Right hindlimb (tissue), 1 donor: ENCODE measurements at regions not wholly inside any gene's neighbourhood (a gene's known extent, or its start where the extent isn't known, plus 50 kb on each side); places are given as distances from the start of the nearest gene placed in this dataset.
"Not testable (repeated sequence)": the region's sequence is repeated elsewhere in the genome, so short reads cannot be mapped to it uniquely, and the experiment has no call there.

ENCODE experiments used
- DNase-seq: peaks from one replicate; pipeline ENCODE4 v3.0.0-alpha.2; 2018

DNA sequence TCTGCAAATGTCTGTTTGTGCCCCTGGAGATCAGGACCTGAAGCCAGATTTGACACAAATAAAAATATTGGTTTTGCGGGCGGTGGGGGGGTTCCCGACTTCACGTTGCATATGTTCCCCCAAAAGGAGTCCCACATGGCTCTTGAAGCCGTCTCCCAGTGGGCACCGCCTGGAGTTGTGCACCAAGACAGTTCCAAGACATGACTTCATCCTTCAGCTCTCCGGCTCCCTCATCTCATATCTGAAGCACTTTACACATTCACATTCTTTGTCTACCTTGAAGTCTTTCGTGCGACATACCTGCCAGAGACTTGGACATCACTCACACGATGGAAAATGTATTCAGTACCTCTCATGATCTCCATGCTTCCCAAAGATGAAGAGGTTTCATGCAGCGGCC, 362.8 kb upstream of the FOXK1 start:
- DNase-seq = no peak

GRCh38 chr7:4325732-4326131, 356.4 kb upstream of the FOXK1 start:
- DNase-seq = no peak

- DNase-seq = no peak
Measured at GRCh38 chr7:4331711-4332110, 350.4 kb upstream of the FOXK1 start.

- DNase-seq = no peak
Measured at GRCh38 chr7:4338556-4338955, 343.5 kb upstream of the FOXK1 start.

- DNase-seq = no peak
Measured at GRCh38 chr7:4343272-4344247, 338.5 kb upstream of the FOXK1 start.

DNA sequence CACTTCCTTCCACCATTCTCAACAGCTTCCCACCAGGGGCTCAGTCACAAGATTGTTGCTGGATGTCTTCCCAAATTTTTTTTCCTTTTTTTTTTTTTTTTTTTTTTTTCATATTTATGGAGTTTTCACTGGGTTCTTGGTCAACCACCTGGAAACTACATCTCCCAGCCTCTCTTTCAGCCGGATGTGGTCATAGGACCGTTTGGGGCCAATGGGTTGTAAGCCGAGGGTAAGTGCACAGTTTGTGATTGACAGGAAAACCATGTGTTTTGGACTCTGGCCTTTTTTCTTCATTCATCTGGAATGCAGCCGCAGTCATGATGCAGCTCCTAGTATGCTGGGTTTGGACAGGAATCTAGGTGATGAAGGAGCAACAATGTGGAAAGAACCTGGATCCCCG, 337.1 kb upstream of the FOXK1 start:
- no peak for DNase-seq

GRCh38 chr7:4352069-4352468, 330.0 kb upstream of the FOXK1 start:
- DNase-seq = no peak

GRCh38 chr7:4361774-4362173, 320.3 kb upstream of the FOXK1 start:
- DNase-seq = no peak

- DNase-seq = no peak
Measured at GRCh38 chr7:4383584-4383983, 298.5 kb upstream of the FOXK1 start.

DNA sequence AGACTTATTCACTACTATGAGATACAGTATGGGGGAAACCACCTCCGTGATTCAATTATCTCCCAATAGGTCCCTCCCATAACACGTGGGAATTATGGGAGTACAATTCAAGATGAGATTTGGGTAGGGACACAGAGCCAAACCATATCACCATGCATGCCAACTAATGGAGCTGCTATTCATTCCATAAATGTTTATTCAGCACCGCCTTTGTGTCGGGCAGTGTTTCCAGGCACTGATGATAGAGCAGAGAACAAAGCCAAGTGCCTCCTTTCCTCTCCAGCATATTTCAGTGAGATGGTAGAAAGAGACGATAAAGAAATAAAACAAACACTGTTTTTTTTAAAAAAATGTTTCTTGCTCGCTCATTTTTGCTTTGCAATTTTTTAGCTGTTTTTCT, 295.9 kb upstream of the FOXK1 start:
- DNase-seq = no peak

DNA sequence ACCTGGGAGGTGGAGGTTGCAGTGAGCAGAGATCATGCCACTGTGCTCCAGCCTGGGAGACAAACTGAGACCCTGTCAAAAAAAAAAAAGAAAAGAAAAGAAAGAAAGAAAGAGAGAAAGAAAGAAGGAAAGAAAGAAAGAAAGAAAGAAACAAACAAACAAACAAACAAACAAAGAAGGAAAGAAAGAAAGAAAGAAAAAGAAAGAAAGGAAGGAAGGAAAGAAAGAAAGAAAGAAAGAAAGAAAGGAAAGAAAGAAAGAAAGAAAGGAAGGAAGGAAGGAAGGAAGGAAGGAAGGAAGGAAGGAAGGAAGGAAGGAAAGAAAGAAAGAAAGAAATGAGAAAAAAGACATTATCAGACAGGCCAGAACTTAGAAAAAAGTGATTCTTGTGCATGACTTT, 291.0 kb upstream of the FOXK1 start:
- not testable (repeated sequence) for DNase-seq

GRCh38 chr7:4394736-4395135, 287.4 kb upstream of the FOXK1 start:
- no peak for DNase-seq

GRCh38 chr7:4399121-4399520, 283.0 kb upstream of the FOXK1 start:
- DNase-seq = no peak

GRCh38 chr7:4399596-4399995, 282.5 kb upstream of the FOXK1 start:
- no peak for DNase-seq

GRCh38 chr7:4406288-4407058, 275.6 kb upstream of the FOXK1 start:
- DNase-seq = no peak

DNA sequence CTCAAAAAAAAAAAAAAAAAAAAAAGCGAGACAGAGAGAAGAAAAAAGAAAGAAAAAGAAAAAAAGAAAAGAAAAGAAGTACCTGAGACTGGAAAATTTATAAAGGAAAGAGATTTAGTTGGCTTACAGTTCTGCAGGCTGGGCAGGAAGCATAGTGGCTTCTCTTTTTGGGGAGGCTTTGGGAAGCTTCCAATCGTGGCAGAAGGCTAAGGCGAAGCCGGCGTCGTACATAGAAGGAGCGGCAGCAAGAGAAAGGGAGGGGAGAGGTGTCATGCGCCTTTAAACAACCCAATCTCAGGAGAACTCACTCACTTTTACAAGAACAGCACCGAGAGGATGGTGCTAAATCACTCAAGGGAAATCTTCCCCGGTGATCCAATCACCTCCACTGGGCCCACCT, 272.1 kb upstream of the FOXK1 start:
- DNase-seq = no peak

DNA sequence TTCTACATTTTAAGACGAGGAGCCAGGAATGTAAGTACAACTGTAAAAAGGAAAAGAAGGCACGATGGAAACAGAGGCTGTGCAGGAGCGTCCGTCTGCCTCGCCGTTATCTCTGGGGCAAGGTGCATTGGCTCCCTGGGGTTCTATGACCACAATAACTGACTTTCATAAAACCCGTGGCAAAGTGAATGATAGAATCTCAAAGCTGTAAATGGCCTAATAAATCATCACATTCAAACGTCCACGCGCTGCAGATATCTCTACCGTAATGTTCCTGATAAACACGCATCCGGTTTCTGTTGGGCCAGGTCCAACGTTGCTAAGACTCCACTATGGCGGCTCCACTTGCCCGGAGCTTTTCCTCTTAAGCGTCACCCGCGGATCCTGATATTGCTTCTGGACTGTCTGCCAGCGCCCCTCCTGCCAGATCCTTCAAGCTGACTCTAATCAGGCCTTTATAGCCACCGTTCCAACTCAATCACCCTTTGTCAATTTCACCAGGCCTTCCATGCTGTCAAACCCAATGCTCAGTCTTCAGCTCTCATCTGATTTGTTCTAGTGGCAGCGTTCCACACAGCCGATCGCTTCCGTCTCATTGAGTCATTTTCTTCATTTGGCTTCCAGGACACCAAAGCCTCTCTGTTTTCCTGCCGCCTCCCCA, 265.6 kb upstream of the FOXK1 start:
- no peak for DNase-seq

DNA sequence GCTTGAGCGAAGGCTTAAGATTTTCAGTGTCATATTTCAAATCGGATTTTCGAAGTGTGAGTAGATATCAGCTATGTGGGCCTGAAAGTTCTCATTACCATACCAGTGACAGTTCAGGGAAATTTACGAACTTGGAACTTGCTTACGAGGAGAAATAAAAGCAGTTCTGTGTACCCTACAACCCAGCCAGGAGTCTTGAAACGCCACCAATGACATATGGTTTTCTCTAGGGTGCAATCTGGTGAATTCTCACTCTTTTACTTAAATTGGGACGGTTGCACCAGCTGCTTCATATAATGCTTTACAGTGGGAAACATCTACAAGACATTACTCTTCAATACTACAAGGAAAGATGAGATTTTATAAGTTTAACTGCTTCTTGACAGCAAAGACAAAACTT, 253.6 kb upstream of the FOXK1 start:
- no peak for DNase-seq

GRCh38 chr7:4430227-4430626, 251.9 kb upstream of the FOXK1 start:
- DNase-seq = no peak

DNA sequence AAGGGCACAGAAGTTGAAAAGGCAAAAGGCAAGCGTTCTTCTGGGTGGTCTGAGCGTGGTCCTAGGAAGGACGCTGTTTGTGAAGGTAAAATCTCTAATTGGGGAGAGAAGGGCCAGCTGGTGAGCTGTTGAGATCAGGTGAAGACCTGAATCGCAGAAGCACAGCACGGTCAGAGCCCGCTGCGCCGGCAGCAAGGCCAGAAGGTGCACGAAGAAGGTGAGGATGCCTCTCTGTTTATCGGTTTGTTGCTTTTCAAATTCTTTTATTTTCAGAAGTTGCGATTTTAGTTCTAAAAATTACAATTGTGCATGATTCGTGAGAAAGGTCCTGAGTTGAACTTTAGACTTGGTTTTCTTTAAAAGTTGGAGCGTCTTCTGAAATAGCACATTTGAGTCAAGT, 247.8 kb upstream of the FOXK1 start:
- DNase-seq = no peak

- no peak for DNase-seq
Measured at GRCh38 chr7:4436361-4436895, 245.7 kb upstream of the FOXK1 start.

DNA sequence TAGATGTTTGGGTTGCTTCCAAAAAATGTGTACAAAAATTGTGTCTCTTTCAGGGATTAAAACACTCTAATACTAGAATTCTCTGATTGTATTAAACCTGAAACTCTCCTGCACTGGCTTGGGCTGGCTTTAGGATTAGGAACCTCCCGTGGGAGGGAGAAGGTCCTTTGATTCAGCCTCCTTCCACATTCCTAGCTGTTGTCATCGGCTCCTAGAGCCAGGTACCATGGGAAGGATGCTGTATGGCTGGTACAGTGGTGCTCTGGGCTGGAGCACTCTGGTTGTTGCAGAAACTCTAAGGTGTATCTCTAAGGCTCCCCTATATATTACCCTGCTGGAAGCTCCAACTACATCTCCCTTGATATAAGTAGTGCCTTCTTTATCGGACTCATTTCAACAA, 245.2 kb upstream of the FOXK1 start:
- DNase-seq = no peak

DNA sequence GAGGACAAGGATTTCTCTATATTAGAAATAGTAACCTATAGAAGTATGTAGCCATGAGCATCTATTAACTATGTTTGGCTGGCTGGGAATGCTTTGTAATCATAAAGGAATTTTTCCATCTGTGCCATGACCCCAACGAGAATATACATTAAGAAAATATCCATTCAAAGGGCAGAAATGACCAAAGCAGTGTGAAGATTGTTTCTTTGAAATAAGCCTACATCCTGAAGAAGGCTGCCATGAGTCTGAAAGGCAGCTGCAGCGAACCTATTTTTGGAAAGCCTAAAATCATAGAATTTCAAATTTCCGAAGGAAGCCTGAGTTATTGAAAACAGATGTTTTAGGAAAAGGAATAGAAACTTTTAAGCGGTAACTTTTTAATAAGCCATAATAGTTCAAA, 244.2 kb upstream of the FOXK1 start:
- DNase-seq = no peak
